OCI-LY7 (cell line): ENCODE measurements at regions not wholly inside any gene's neighbourhood (a gene's known extent, or its start where the extent isn't known, plus 50 kb on each side); places are given as distances from the start of the nearest gene placed in this dataset.

ENCODE experiments used
- CTCF ChIP-seq: fragments of 200-600 bp; sonication (generic); conservative IDR thresholded peaks from 2 replicates; pipeline ENCODE4 v1.5.1; 2014; ENCODE audit warnings: mild to moderate bottlenecking, antibody characterized with exemption, low read length, moderate library complexity, mixed read lengths
- EZH2phosphoT487 ChIP-seq: fragments of 200-600 bp; sonication (generic); IDR thresholded peaks from 2 replicates; pipeline ENCODE4 v1.6.1; 2018; ENCODE audit warnings: low read depth, borderline replicate concordance, mild to moderate bottlenecking, mixed run types, antibody characterized with exemption, low read length, moderate library complexity, mixed read lengths

GRCh38 chr13:87827479-87827878 is 156.3 kb downstream of the SLITRK5 start:
- no peak for TF ChIP-seq CTCF
- no peak for TF ChIP-seq EZH2phosphoT487
